Activated CD4-positive, alpha-beta T cell treated with anti-CD3 and anti-CD28 coated beads for 4 hours (primary cell): ENCODE measurements at regions not wholly inside any gene's neighbourhood (a gene's known extent, or its start where the extent isn't known, plus 50 kb on each side); places are given as distances from the start of the nearest gene placed in this dataset.

ENCODE experiments used
- DNase-seq, 2 donors: peaks; one replicate each; pipeline ENCODE4 v3.0.0-alpha.2; 2020

- DNase-seq: no peak
These were observed 120.3 kb upstream of the MAFB start for GRCh38 chr20:40809361-40809760.

- no peak for DNase-seq
These were observed 121.4 kb upstream of the MAFB start for GRCh38 chr20:40810332-40811000.

GRCh38 chr20:40811004-40811403, 122.0 kb upstream of the MAFB start:
- no peak for DNase-seq

GRCh38 chr20:40811660-40812414, 122.8 kb upstream of the MAFB start:
- DNase-seq: no peak

GRCh38 chr20:40812415-40812925, 123.4 kb upstream of the MAFB start:
- DNase-seq: no peak

GRCh38 chr20:40813029-40813431, 124.0 kb upstream of the MAFB start:
- no peak for DNase-seq

DNA sequence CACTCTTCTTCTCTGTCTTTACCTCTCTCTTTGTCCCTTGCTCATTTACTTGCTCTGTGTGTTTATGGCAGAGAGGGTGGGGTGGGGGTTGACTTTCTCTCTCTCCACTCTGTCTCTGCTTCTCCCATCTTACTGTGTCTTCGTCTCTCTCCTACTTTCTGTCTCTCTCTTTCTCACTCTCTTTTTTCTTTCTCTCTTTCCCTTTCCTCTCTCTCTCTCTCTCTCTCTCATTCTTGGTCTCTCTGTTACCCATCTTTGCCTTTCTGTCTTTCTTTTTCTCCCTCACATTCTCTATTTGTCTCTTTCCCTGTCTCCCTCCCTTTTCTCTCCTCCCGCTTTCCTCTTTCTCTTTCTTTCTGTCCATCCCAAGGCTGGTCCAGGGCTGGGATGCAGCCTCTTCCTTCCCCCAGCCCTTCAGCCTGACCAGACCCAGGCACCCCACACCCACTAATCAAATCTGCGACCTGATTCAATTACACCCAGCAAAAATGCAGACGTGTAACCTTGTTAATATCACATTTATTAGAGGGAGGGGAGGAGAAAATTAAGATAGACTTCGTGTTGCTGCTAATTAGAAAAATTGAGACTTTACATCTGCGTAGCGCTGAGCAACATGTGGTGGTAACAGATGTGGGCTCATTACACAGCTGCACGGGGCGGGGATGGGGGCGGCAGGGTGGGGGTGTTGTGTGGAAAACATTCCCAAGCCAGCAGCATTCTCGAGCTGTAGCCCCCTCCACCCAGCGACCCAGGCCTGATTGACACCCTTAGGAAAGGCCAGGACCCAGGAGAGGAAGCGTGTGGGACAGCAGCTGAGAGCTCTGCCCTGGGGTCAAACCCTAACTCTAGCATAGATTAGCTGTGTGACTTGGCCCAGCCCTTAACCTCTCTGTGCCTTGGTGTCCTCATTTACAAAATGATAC, 124.9 kb upstream of the MAFB start:
- DNase-seq: no peak

GRCh38 chr20:40814631-40814960, 125.6 kb upstream of the MAFB start:
- no peak for DNase-seq

DNA sequence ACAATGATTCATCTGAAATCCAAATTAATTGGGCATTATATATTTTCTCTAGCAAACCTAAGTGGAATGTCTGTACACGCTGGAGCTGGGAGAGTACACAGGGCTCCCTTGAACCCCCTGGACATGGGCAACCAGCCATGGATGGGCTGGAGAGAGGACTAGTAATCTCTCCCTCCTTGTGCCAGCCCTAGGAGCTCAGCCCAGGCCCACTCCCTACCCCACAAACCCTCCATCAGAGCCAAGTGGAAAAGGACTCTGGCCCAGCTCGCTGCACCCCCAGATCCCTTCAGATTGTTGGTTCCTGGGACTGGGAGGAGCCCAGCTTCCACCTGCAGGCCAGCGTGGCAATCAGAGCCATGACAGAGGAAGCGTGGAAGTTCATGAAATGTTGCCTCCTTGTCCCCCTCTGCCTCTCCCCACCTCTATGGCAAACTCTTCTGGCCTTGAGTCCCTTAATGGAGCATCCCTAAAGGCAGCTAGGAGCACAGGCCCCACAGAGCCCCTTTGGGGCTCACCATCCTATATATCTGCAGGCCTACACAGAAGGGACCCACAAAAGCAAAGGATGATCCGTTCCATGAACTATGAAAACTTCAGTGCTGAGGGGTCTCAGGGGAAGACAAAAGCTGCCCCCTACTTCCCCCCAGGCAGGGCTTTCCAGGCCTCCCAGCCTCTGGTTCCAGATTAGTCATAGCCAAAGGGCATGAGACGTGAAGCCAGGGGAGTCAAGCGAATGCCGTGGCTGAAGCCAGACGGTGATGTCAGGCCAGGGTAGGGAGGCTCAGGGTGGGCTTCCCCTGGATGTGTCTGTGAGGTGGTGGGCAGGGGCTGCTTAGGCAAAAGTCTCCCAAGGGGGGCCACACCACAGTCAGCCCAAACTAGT, 126.4 kb upstream of the MAFB start:
- no peak for DNase-seq

DNA sequence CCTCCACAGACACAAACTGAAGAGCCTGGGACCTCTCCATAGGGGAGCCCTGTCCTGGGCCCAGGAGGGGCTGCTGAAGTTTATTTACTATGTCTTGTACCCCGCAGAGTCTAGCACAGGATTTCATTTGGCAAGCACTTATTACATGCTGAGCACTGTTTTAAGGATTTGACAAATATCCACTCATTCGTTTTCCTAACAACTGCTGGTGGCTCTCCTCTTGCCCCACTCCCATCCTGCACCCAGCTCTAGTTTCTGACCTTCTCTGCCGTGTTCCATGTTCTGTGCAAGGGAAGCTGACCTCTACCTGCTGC, 127.0 kb upstream of the MAFB start:
- DNase-seq: no peak

DNA sequence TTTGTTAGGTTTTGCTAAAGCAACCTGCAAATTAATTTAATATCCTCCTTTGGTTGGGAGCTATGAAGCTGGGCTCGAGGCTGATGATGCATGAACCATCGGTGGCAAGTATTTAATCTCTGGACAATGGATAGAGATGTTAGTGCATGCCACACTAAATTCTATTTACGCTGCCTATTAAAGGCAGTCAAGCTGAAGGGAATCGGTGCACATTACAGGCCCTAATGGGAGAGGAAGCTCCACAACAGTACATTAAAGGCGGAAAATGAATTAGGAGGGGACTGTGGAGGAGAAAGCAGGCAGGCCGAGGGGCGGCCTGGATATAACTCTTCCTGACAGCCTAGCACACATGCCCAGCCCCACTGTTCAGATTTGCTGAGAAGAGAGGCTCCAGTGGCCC, 132.4 kb upstream of the MAFB start:
- DNase-seq: no peak

GRCh38 chr20:40826699-40827098, 137.7 kb upstream of the MAFB start:
- no peak for DNase-seq

GRCh38 chr20:40835321-40835720, 146.3 kb upstream of the MAFB start:
- DNase-seq: no peak

GRCh38 chr20:40838509-40838908, 149.5 kb upstream of the MAFB start:
- DNase-seq: no peak

DNA sequence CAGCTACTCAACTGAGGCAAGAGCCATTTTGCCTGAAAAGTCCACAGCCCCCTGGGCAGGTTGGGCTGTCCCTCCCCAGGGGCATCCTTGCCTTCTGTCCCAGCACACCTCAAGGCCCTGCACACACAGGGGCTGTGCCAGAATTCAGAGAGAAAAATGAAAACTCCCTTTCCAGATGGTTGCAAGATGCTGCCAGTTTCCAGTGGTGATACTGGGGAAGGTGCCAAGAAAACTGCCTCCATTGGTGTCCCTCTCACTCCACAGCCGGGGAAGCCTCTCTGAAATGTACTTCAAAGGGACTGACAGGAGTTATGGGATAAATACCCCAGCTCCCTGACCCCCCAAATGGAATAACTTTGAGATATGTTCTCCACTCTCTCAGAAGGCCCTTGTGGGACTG, 154.2 kb upstream of the MAFB start:
- DNase-seq: no peak

- no peak for DNase-seq
These were observed 155.3 kb upstream of the MAFB start for GRCh38 chr20:40844332-40844731.

GRCh38 chr20:40848096-40848495, 159.1 kb upstream of the MAFB start:
- no peak for DNase-seq

- no peak for DNase-seq
These were observed 159.5 kb upstream of the MAFB start for GRCh38 chr20:40848526-40848925.

GRCh38 chr20:40849456-40849855, 160.4 kb upstream of the MAFB start:
- no peak for DNase-seq

GRCh38 chr20:40851051-40851450, 162.0 kb upstream of the MAFB start:
- DNase-seq: no peak

GRCh38 chr20:40855269-40855668, 166.2 kb upstream of the MAFB start:
- no peak for DNase-seq

GRCh38 chr20:40856653-40857052, 167.6 kb upstream of the MAFB start:
- no peak for DNase-seq

GRCh38 chr20:40860487-40860902, 168.1 kb upstream of the TOP1 start:
- DNase-seq: no peak
